HG03135 (cell line): ENCODE measurements at regions not wholly inside any gene's neighbourhood (a gene's known extent, or its start where the extent isn't known, plus 50 kb on each side); places are given as distances from the start of the nearest gene placed in this dataset.
"Not testable (repeated sequence)": the region's sequence is repeated elsewhere in the genome, so short reads cannot be mapped to it uniquely, and the experiment has no call there.

ENCODE experiments used
- ATAC-seq: cut with Tn5 transposase; IDR thresholded peaks from one replicate; pipeline ENCODE4 v1.9.1; 2021; ENCODE audit warnings: mild to moderate bottlenecking, moderate library complexity; ENCODE audit not compliant: unreplicated experiment

- ATAC-seq = no peak
These were observed 155.5 kb upstream of the GRIN3A start for GRCh38 chr9:101893661-101894646.

GRCh38 chr9:101881508-101881907, 143.1 kb upstream of the GRIN3A start:
- no peak for ATAC-seq

DNA sequence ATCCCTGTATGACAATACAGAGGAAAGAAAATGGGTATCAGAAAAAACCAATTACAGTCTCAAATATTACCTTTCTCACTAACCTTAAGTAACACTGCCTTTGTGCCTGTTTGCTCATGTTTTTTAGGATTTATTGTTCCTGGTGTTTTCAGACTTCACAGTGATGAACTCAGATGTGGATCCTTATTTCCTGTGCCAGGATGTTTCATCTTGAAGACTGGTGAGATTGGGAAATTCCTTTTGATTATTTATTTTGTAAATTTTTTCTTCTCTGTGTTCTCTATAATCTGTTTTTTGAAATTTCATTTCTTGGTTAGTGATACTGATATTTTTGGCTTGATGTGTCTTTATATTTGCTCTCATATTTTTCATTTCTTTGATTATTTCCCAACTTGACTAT, 142.4 kb upstream of the GRIN3A start:
- ATAC-seq = no peak

DNA sequence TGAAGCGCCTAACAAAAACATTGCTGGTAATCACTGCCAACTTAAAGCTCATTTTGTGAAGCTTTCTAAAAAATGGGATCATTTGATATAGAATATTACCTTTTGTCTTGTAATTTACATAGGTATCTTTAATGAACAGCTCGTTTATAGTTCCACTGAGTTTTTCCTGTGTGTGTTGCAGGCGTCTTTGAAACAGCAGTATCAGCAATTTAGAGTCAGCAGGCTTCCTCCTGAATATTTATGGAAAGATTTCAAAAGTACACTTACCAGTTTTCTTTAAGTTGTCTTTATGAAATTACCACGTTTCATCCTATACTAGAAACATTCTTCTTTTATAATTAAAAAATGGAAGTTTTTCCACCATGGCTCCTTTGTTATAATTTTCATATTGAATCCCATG, 140.3 kb upstream of the GRIN3A start:
- no peak for ATAC-seq

DNA sequence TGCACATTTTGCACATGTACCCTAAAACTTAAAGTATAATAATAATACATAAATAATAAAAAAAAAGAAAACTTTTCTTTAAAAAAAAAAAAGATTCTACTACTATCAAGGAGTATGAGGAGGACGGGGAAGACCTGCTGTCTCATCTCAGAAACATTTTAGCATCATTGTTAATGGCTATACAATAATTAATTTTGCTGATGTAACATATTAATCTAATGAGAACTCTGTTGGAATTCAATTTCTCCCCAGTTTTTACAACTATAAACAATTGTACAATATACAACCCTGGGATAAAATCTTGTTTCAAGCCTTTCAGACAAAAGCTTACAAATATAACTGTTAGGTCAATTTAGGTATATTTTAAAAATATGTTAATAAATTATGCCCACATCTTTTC, 139.0 kb upstream of the GRIN3A start:
- ATAC-seq = no peak

DNA sequence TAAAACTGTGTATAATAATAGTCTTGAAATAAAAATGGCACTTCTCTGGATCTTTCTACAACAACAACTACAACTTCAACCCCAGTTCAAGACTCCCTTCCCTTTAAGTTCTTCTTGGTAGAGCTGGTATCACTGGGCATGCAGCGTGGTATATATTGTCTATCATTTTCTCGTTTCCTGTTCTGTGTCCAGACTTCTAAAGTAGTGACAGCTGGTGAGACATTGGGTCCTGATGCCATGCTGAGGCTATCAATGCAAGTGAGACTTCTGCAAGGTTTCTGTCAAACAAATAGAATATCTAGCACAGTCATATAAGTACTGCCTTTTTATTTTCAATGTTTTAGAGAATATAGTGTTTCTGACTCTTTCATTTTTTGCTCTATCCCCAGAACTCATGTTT, 123.0 kb upstream of the GRIN3A start:
- no peak for ATAC-seq

- ATAC-seq = no peak
These were observed 122.5 kb upstream of the GRIN3A start for GRCh38 chr9:101860920-101861319.

GRCh38 chr9:101859620-101860019, 121.2 kb upstream of the GRIN3A start:
- no peak for ATAC-seq

- ATAC-seq = no peak
These were observed 119.6 kb upstream of the GRIN3A start for GRCh38 chr9:101858026-101858425.

- ATAC-seq = no peak
These were observed 110.8 kb upstream of the GRIN3A start for GRCh38 chr9:101849102-101849707.

DNA sequence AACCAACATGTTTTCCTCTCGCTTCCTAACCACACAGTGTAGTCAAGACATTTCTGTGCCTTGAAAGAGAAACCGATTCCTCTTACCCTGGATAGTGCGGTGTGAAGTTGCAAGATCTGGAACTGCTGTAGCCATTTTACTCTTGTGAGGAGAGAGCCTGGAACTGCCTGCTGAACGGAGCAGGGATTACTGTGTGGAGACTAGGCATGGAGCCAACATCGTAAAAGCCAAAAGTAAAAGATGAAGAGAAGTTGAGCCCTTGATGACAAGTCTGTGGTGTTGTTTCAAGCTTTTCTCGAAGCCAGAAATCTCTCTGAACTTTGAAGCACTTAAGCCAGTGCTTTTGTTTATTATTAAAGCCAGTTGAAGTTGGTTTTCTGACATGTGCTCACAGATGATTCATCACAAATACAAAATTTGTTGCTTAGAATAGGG, 110.1 kb upstream of the GRIN3A start:
- ATAC-seq = no peak

GRCh38 chr9:101846161-101846560, 107.7 kb upstream of the GRIN3A start:
- ATAC-seq = no peak

DNA sequence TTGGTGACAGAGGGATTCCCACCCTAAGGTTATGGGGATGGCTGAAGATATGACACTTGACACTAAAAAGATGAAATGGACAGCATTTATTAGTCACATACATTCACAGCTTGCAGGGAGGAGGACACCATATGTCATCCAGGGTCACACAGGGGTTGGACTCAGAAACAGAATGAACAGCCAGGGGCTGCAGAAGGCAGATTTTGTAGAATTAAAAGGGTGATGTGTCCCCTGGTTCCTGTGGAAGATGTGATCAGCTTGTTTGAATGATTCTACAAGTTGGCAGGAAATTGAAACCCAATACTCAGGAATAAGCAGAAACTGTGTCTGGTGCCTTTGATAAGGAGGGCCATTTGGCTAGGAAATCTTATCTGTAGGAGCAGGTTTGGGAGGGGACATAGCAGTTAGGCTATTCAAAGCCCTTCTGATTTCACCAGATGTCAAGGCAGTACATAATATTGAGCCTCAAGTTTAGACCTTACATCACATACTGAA, 102.3 kb upstream of the GRIN3A start:
- no peak for ATAC-seq

- ATAC-seq = not testable (repeated sequence)
These were observed 100.5 kb upstream of the GRIN3A start for GRCh38 chr9:101838988-101839387.

GRCh38 chr9:101836021-101836420, 97.6 kb upstream of the GRIN3A start:
- no peak for ATAC-seq

DNA sequence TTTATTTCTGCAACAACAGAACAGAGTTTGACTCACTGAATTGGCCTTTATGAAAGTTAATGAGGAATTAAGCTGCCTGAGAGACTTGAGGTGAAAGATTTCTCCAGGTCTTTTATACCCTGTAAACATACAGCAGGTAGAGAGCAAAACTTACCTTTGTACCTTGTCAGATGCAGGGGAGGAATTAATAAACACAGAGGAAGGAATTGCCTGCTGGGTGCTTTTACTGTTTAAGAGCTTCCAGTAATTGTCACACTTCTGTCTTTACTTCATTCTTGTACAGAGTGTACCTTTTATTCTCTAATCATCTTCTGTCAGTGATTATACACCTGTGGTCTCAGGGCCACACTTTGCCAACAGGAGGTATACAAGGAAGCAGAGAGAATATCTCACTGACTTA, 94.0 kb upstream of the GRIN3A start:
- ATAC-seq = no peak

DNA sequence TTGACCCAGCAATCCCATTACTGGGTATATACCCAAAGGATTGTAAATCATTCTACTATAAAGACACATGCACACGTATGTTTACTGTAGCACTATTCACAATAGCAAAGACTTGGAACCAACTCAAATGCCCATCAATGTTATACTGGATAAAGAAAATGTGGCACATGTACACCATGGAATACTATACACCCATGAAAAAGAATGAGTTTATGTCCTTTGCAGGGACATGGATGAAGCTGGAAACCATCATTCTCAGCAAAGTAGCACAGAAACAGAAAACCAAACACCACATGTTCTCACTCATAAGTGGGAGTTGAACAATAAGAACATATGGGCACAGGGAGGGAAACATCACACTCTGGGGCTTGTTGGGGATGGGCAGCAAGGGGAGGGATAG, 83.0 kb upstream of the GRIN3A start:
- not testable (repeated sequence) for ATAC-seq

- not testable (repeated sequence) for ATAC-seq
These were observed 82.5 kb upstream of the GRIN3A start for GRCh38 chr9:101820983-101821382.

GRCh38 chr9:101814064-101814463, 75.6 kb upstream of the GRIN3A start:
- ATAC-seq = no peak

- not testable (repeated sequence) for ATAC-seq
These were observed 69.4 kb upstream of the GRIN3A start for GRCh38 chr9:101807879-101808278.

- ATAC-seq = no peak
These were observed 57.6 kb upstream of the GRIN3A start for GRCh38 chr9:101796044-101796443.

- no peak for ATAC-seq
These were observed 56.7 kb upstream of the GRIN3A start for GRCh38 chr9:101795147-101795546.
